GM12892 (cell line): ENCODE measurements at regions not wholly inside any gene's neighbourhood (a gene's known extent, or its start where the extent isn't known, plus 50 kb on each side); places are given as distances from the start of the nearest gene placed in this dataset.

Experiments used
- POLR2A ChIP-seq: IDR thresholded peaks from 2 replicates; pipeline ENCODE4 v1.6.1; 2011; ENCODE audit warnings: low read depth, low read length, control low read depth
- TAF1 ChIP-seq: IDR thresholded peaks from 2 replicates; pipeline ENCODE4 v1.6.1; 2011; ENCODE audit warnings: low read depth, mild to moderate bottlenecking, control low read depth, low read length, borderline replicate concordance

DNA sequence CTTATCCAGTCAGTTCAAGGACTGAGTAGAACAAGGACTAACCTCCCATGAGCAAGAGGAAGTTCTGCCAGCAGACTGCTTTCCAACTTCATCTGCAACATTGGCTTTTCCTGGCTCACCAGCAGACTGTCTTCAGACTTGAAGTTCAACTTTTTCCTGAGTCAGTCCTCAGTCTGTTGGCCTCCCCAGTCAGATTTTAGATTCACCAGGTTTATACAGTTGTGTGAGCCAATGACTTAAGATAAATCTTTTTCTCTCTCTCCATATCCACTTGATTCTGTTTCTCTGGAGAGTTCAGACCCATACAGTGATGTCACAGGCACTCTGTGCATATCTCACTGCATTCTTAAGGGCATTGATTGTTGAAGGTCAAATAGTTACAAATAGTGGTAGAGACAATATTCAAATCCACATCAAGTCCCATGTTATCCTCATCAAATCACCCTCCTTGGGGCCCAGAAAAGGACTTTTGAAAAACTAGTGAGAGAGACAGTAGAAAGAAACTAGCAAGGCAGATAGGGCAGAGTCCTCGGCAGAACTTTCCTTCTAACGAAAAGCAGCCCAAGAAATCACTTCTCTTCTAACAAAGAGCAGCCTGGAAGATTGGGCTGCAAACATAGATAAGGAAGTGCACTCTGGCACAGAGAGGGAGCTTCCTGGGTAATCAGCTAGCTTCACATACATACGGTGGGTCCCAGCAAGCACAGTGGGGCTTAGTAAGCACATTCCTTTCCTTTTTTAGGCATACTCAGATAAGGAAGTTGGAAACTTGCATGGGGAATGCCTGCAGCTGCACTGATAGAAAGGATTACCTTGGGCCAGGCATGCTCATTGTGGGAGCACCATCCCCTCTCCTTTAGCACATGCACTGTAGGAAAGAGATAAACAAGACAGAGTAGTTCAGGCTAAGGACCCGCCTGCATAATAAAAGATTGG is 132.3 kb upstream of the FAM20A start:
- TF ChIP-seq POLR2A (no peak), TAF1 (no peak)
